ENCODE measurements at regions not wholly inside any gene's neighbourhood (a gene's known extent, or its start where the extent isn't known, plus 50 kb on each side); places are given as distances from the start of the nearest gene placed in this dataset.

DNA sequence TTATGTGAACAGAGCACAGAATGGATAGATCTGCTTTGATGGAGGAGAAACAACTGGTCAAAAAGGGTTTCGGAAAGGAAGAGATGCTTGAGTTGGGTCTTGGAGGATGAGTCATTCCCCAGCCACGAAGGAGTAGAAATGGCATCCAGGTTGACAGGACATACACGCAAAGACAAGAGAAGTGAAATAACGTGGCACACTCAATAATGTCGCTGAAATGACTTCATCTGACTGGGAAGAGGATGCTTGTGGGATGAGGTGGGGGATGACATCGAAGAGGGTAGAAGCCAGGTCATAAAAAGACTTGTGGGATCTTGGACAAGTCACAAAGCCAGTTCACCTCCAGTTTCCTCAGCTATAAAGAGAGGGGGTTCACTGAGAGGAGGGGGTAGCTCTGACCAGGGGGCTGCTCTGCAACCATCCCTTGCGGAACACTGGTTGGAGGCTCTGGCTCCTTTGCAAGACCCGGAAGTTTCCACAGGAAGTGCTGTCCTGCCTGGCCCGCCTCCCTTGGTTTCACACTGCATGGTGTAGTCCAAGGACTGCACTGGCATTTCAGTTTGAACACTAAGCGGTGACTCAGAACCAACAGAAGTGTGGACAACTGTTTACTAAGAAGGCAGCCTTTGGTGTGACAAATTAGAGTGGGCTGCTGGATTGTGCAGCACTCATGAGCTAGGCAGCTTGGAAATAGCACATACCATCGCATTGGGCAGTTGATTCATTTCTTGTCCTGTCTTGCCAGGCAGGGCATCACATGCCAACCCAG is 189.9 kb upstream of the ADO start:
- Histone ChIP-seq H3K4me2 (no peak overlapping the region), H3K9ac (no peak overlapping the region), H3K36me3 (no peaks in the 10 kb centered on the region), H4K20me1 (ENCODE audit: low read depth) (no peaks in the 10 kb centered on the region), H3K4me1 (no peaks in the 10 kb centered on the region), H2AFZ (replicated peaks) (no peak overlapping the region), H3K4me3 (no peak overlapping the region), H3F3A (ENCODE audit: low read depth) (no peaks in the 10 kb centered on the region), H3K9me3 (ENCODE audit: low read depth) (no peaks in the 10 kb centered on the region), H3K27ac (no peak overlapping the region), H3K79me2 (ENCODE audit: low read depth) (no peaks in the 10 kb centered on the region), H3K27me3 (no peaks in the 10 kb centered on the region)
- DNase-seq (ENCODE audit: low spot score), result no peak
- Mint-ChIP-seq H3K27me3 (ENCODE audit: insufficient read depth, low read depth) (peaks cover 3% of the 10 kb centered on the region), H3K27ac (no peak overlapping the region), H3K36me3 (no peaks in the 10 kb centered on the region), H3K4me3 (no peak overlapping the region), H3K4me1 (peaks cover 3% of the 10 kb centered on the region), H3K9me3 (no peaks in the 10 kb centered on the region)
- no peak for TF ChIP-seq EZH2phosphoT487 (IDR thresholded peaks at IDR 0.05)
- TF ChIP-seq EZH2 (IDR thresholded peaks at IDR 0.05), result no peak
- TF ChIP-seq, protein P1, sequence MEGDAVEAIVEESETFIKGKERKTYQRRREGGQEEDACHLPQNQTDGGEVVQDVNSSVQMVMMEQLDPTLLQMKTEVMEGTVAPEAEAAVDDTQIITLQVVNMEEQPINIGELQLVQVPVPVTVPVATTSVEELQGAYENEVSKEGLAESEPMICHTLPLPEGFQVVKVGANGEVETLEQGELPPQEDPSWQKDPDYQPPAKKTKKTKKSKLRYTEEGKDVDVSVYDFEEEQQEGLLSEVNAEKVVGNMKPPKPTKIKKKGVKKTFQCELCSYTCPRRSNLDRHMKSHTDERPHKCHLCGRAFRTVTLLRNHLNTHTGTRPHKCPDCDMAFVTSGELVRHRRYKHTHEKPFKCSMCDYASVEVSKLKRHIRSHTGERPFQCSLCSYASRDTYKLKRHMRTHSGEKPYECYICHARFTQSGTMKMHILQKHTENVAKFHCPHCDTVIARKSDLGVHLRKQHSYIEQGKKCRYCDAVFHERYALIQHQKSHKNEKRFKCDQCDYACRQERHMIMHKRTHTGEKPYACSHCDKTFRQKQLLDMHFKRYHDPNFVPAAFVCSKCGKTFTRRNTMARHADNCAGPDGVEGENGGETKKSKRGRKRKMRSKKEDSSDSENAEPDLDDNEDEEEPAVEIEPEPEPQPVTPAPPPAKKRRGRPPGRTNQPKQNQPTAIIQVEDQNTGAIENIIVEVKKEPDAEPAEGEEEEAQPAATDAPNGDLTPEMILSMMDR (IDR thresholded peaks at IDR 0.05), result no peak

DNA sequence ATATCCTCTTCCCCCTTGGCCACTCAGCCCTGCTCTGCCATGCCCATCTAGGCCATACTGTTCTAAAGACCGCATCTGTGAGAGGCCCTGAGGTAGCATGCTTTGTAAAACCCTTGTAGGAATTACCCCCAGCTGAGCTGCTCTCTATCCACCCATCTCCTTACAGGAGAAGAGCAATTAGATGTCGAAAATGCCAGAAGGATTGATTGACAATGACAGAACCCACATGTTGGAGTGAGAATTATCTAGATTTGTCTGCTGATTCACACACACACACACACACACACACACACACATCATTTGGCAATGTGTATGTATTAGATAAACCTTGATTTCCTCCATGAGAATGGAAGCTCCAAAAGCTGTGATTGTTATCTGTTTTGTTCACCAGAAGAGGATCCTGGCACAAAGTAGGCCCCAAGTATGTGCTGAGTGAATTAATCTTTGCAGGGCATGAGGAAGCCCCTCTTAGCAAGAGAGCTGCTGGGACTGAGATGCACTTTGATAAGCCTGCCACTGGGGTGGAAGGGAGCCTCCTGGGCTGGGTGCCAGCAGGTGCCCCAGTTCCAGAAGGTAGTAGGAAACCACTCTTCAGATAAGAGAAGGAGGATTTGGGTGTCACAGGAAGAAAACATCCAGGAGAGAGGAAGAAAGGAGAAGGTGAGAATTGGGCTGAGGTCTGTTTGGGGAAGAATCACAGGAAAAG is 187.5 kb upstream of the ADO start:
- Histone ChIP-seq H3K4me2 (no peak overlapping the region), H3K9me3 (ENCODE audit: low read depth) (no peaks in the 10 kb centered on the region), H3K36me3 (no peaks in the 10 kb centered on the region), H4K20me1 (ENCODE audit: low read depth) (no peaks in the 10 kb centered on the region), H3K4me1 (no peaks in the 10 kb centered on the region), H3K27ac (no peak overlapping the region), H2AFZ (replicated peaks) (no peak overlapping the region), H3K79me2 (ENCODE audit: low read depth) (no peaks in the 10 kb centered on the region), H3F3A (ENCODE audit: low read depth) (no peaks in the 10 kb centered on the region), H3K9ac (no peak overlapping the region), H3K27me3 (no peaks in the 10 kb centered on the region), H3K4me3 (no peak overlapping the region)
- Mint-ChIP-seq H3K36me3 (no peaks in the 10 kb centered on the region), H3K4me3 (no peak overlapping the region), H3K27ac (no peak overlapping the region), H3K4me1 (peaks cover 3% of the 10 kb centered on the region), H3K27me3 (ENCODE audit: insufficient read depth, low read depth) (peaks cover 3% of the 10 kb centered on the region), H3K9me3 (no peaks in the 10 kb centered on the region)
- TF ChIP-seq EZH2phosphoT487 (IDR thresholded peaks at IDR 0.05) (no peak), EZH2 (IDR thresholded peaks at IDR 0.05) (no peak)
- TF ChIP-seq, protein P1 (IDR thresholded peaks at IDR 0.05), result no peak
- no peak for DNase-seq (ENCODE audit: low spot score)

DNA sequence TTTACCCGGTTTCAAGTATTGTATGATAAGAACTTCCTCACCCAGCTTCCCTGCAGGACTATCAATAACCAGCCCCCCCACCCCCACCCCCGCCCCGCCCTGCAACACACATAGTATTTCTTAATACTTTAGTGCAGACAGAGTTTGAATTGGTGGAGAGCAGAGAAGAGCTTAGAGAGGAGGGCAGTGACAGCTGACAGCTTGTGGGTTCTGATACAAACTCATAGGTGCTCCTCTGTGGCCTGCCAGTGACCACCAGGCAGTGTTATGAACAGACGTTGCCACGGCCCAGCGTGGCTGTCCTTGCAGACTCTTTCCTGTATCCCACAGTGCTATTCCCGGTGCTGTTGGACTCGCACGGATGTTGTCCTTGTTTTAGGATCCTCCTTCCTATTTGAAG is 186.9 kb upstream of the ADO start:
- no peak for DNase-seq (ENCODE audit: low spot score)
- no peaks in the 10 kb centered on the region for H3K9me3 ChIP-seq (ENCODE audit: low read depth)
- H3K79me2 ChIP-seq (ENCODE audit: low read depth), result no peaks in the 10 kb centered on the region
- H3K4me3 ChIP-seq, result no peak overlapping the region
- TF ChIP-seq, protein P1 (IDR thresholded peaks at IDR 0.05), result no peak
- no peak for TF ChIP-seq EZH2phosphoT487 (IDR thresholded peaks at IDR 0.05)
- no peaks in the 10 kb centered on the region for H3K4me1 ChIP-seq
- H3K36me3 ChIP-seq, result no peaks in the 10 kb centered on the region
- H3K9ac ChIP-seq, result no peak overlapping the region
- no peak overlapping the region for H3K4me2 ChIP-seq
- no peaks in the 10 kb centered on the region for H3K36me3 Mint-ChIP-seq
- H3K4me1 Mint-ChIP-seq, result peaks cover 3% of the 10 kb centered on the region
- no peaks in the 10 kb centered on the region for H3K9me3 Mint-ChIP-seq
- no peaks in the 10 kb centered on the region for H3F3A ChIP-seq (ENCODE audit: low read depth)
- peaks cover 6% of the 10 kb centered on the region for H3K27me3 Mint-ChIP-seq (ENCODE audit: insufficient read depth, low read depth)
- no peak overlapping the region for H3K27ac Mint-ChIP-seq
- no peak overlapping the region for H3K4me3 Mint-ChIP-seq
- no peak overlapping the region for H3K27ac ChIP-seq
- H3K27me3 ChIP-seq, result no peaks in the 10 kb centered on the region
- no peaks in the 10 kb centered on the region for H4K20me1 ChIP-seq (ENCODE audit: low read depth)
- no peak overlapping the region for H2AFZ ChIP-seq (replicated peaks)

Measured in neural progenitor cell (in vitro differentiated cells).